Left colon (tissue), 2 donors: ENCODE measurements at regions not wholly inside any gene's neighbourhood (a gene's known extent, or its start where the extent isn't known, plus 50 kb on each side); places are given as distances from the start of the nearest gene placed in this dataset.

Experiments
- ATAC-seq: fragments of 200-7000 bp; cut with Tn5 transposase; one replicate; pipeline ENCODE4 v1.9.1; 2020; ENCODE audit warnings: mild to moderate bottlenecking, moderate library complexity
- DNase-seq, 2 donors: peaks; one replicate each; pipeline ENCODE4 v3.0.0-alpha.2; 2020
- intact Hi-C, 2 donors: fragments of 100-400 bp; cut with DNase I in 1 of 2; cut with micrococcal nuclease in 1 of 2; formaldehyde crosslinking; loops; one replicate each; pipeline versions ENCODE4 v1.11.2 to v1.14.0; 2022; cut with DNase I, micrococcal nuclease
- donor health status: DM: no; HTN: no; CAD: no.
- donor health status: DM: yes; HTN: yes; CAD: no.

DNA sequence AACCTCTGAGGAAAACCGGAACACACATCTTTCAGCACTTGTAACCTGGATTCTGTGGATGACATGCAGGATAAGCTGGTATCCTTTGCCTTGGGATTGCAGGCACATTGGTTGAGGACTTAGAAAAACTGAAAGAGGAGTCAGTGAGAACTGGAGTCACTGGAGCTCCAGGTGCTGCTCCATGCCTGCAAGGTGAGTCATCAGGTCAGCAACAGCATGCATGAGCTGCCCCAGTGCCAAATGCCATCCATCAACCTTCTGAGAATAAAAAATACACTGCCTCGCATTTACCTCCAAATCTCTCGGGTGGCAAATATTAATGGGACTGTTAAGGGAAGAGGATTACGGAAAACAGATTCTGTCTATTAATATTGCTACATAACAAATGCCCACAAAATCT lies 729.1 kb downstream of the NTRK3 start:
- intact Hi-C loops, result no loop called here
- ATAC-seq, result no peak
- no peak for DNase-seq

DNA sequence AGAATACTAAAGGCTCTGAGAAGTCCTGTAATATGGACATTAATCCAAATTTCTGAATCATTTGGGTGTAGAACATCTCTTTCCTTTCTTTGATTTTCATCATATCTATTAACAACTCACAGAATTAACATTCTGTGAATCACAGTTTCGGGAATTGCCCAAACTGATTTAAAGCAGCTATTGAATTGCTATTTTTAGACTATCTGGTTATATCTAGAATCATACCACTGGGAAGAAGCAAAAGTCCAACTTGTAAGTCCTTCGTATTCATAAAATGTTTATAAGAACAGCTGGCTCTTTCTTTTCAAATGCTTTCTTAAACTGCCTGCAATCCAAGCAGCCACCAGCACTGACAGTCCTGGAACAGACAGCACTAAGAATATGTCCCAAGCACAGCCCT lies 733.0 kb downstream of the NTRK3 start:
- no peak for DNase-seq
- no peak for ATAC-seq
- intact Hi-C loops, result no loop called here

DNA sequence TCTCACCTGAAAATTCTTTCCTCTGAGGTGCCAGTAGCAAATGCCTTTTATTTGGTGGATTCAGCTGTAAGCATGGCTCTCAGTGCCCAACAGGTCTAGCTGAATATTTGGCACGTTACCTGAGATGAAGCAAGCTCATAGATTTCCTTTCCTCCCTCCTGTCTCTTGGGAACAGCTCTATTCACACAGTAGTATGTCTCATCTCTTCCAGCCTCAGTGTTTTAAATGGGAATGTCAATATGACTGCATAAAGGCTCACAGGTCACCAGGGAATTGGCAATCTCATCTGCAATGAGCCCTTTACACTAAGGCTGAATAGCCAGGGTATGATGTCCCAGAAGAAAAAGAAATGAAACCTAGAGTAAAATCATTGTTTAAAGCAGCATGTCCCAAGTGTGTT lies 733.5 kb downstream of the NTRK3 start:
- intact Hi-C loops, result no loop called here
- DNase-seq (no peak), ATAC-seq (no peak)

DNA sequence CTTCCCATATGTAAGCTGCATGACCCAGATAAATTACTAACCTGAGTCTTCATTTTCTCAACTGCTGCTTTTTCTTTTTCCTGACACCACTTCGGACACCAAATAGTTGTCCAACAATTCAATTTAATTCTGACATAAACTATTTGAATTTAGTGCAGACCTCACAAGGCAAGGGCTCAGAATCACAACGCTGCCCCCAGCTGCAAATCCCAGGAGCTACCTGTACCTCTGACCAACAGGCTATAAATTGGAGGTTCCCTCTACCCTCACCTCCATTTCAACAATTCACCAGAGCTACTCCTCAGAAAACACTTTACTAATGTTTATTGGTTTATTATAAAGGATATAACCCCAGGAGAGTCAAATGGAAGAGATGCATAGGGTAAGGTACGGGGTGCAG lies 737.6 kb downstream of the NTRK3 start:
- DNase-seq, result no peak
- no peak for ATAC-seq
- intact Hi-C loops, result no loop called here

DNA sequence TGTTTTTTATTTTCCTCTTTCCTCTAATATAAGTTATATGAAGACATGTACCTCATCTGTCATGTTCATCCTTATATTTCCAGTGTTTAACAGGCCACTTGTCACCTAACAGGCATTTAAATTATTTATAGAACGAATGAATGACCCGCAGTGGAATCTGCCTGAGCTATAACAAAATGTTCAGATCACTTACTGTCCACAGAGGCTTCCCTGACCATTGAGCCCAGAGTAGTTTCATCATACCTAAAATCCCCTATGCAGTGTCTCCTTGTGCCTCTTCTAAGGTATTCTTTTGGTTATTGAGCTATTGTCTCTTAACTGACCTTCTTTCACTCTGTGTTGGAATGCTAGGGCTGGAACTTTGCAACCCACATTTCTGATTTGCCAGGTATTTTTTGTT lies 748.5 kb downstream of the NTRK3 start:
- ATAC-seq, result no peak
- intact Hi-C loops, result no loop called here
- DNase-seq, result no peak

DNA sequence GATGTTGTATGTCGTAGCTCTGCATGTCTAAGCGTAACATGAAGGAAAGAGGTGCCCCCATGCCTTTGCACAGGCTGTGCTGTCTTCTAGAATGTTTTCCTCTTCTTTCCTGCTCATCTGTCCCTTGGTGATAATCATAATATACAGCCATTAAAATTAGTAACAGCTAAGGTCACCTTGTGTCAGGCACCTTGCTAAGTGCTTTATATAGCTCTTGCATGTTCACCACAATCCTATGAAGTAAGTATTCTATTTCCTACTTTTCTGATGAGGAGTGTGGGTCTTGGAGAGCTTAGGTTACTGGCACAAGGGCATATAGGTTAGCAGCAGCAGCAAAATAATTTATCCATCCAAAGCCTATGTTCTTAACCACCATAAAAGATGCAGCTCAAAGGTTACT lies 754.4 kb downstream of the NTRK3 start:
- ATAC-seq, result no peak
- intact Hi-C loops, result no loop called here
- no peak for DNase-seq

DNA sequence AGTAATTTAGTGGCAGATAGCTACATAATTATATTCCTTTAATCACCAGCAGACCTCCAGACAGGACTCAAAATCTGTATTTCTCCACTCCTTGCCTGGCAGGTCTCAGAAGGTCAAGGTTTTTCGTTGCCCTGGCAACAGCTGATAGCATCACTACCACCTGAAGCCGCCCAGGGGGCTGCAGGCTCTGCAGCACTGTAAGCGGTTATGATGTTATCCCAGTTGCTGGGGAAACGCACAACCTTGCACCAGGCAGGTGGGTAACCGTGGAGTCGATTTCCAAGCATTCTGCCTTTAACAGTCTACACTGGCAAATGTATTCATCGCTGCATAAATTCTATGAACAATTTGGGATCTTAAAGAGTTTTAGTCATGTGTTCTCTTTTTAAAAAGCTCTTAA lies 756.3 kb downstream of the NTRK3 start:
- no peak for DNase-seq
- ATAC-seq, result no peak
- intact Hi-C loops, result no loop called here

DNA sequence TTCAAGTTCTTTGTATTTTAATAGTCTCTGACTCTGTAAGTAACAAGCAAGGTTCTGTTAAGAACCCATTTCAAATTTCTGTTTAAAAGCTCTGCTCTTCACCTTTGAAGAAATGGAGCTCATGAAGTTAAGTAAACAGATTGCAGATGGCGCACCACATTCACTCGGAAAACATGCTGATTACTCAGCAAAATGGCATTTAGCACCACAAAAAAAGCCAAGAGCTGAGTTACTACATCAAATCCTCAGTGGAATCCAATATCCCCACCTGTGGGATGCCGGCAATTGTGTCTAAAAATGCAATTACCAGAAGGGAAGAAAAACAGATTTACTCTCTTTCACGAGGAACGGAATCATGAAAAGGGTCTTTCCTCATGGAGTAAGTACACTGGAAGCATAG lies 758.0 kb downstream of the NTRK3 start:
- DNase-seq (no peak), ATAC-seq (no peak)
- intact Hi-C loops, result no loop called here

DNA sequence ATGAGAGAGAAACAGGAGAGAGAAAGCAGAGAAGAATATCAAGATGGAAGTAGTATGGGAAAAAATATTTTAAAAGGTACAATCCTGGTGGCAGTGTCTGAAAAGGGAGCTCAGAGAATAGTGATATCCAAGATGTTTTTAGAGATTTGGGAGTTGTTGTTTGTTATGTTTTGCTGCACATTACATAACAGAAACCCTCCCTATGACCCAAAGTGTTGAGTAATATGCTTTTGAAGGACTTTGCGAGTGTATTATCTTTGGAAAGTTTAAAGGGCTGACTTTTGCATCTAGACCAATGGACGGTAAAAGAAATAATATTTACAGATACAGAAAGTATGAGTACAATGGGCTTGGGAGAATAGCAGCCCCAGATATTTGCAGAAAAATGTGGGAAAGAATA lies 759.7 kb downstream of the NTRK3 start:
- intact Hi-C loops, result no loop called here
- DNase-seq (no peak), ATAC-seq (no peak)

DNA sequence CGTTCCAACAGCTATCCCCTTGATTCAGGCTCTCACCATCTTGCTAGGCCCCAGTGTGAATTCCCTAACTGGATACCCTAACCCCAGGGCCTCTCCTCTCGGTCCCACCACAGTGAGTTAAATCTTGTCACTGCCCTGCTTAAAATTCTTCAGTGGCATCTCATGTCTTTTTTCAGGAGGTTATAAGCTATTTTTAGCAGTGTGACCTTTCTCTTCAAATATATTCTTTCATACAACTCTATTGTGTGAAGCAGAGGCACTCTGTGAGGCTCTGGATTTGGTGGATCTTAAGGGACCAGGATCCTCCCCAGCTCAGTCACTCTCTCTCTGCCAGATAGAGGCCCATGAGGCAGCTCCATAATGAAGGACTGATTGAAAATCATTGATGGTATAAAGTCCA lies 760.4 kb downstream of the NTRK3 start:
- DNase-seq, result no peak
- ATAC-seq, result no peak
- intact Hi-C loops, result no loop called here

DNA sequence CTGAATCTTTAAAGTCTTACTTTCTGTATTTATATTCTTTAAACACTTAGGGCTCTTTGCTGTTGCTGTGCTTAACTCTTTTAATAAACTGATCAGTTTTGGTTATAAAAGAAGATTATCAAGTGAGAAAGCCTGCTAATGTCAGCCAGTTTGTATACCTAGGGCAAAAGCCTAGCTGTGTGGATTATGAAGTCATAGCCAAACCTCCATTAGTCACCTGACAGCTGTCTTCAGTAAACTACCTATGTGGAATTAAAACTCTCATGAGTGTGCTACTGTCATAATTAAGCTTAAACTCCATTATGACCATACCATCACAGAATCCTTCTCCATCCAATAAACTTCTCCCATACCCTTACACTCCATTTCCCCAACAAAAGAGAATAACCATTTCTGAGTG lies 762.7 kb downstream of the NTRK3 start:
- intact Hi-C loops, result no loop called here
- ATAC-seq (no peak), DNase-seq (no peak)

DNA sequence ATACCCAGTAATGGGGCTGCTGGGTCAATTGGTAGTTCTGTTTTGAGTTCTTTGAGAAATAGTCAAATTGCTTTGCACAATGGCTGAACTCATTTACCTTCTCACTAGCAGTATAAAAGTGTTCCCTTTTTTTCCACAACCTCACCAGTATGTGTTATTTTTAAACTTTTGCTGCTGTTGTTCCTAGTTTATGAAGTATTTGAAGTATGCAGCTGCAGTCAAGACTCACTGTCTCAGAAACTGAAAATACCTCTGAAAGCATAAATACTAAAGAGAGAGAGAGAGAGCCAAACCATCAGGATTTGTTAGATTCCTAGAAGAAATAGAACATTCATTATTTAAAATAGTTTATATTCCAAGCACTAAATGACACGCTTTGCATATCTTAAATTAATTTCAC lies 764.2 kb downstream of the NTRK3 start:
- no peak for DNase-seq
- ATAC-seq, result no peak
- intact Hi-C loops, result no loop called here

DNA sequence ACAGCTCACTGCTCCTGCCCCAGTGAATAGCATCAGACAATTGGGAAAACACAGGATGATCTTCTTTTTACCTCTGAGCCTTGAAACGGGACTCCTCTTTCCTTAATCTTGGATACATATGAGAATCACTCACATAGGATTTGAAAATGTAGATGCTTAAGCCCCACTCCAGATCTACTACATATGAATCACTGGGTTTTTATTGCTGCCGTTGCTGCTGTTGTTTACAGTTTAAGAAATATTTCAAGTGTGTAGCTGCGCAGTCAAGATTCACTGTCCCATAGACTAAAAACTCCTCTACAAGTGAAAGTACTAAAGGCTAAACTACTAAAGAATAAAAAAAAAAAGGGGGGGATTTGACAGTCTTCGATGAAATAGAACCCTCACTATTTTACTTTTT lies 765.9 kb downstream of the NTRK3 start:
- DNase-seq (no peak), ATAC-seq (no peak)

DNA sequence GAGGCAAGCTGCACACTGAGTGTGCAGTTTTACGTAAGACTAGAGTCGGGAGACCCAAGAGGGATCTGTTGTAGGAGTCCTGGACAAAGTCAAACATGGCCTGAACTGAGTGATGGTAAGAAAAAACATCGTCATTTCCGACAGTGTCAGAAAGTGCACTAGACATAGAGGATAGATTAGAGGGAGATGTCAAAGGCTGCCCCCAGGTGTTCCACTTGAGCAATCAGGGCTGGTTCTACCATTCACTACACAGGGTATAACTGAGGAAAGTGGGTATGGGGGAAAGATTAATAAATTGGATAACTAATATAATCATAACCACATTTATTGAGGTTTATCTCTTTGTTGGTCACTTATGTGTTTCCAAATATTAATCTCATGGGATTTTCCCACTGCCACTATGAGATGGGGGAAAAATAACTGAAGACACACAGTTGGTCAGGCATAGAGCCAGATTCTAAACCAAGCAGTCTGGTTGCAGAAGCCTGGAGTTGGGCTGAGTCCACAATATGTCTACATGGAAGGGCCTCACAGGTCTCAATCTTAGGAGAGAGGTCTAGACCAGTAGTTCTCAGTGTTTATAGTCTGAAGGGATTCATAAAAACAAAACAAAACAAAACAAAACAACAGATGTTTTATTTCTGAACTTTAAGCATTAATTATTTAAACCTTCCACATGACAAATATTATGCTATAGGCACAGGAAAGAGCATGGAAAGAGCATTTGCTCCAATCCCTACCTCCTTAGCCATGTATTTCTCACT lies 766.5 kb downstream of the NTRK3 start:
- DNase-seq (no peak), ATAC-seq (no peak)
- intact Hi-C loops, result loop anchor here in 1 of 2 donors (10.0 kb wide), 1 partner anchor 575 kb away; no protein-coding TSS in a partner anchor

More for the DNA sequence above, 765.9 kb downstream of the NTRK3 start:
- intact Hi-C loops, result no loop called here

DNA sequence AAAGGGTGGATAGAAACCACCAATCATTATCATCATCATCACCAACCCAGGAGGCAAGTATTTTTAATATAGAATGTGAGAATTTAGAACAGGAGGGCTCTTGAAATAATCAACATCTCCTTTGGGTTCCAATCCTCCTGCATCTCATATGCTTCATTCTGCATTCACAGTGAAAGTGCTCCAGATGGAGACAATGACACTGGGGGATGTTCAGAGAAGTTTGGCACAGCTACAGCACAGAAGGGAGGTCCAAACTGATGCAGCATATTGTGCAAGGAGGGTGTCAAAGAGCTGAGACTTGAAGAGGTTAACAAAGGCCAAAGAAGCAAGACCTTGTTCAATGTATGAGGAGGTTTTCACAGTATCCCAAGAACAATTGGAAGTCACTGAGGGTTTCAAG lies 767.1 kb downstream of the NTRK3 start:
- intact Hi-C loops, result loop anchor here in 1 of 2 donors (10.0 kb wide), 1 partner anchor 575 kb away; no protein-coding TSS in a partner anchor
- no peak for ATAC-seq

DNA sequence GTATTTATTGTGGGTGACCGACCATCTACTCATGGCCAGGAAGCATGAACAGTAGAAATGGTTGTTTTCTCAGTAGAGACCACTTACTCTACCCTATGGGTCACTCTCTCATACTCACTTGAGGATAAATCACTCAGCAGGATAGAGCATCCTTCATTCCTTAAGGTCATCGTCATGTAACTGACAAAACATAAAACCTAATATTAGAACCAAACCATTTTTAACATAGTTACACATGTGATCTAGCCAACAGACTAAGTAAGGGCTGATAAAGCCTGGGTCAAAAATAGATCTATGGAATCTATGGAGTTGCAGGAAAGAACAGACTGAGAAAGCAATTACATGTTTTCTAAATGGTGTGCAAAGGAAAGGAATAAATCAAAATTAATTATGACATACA lies 769.1 kb downstream of the NTRK3 start:
- ATAC-seq (no peak), DNase-seq (no peak)
- intact Hi-C loops, result loop anchor here in 1 of 2 donors (10.0 kb wide), 1 partner anchor 577 kb away; no protein-coding TSS in a partner anchor

More for the DNA sequence above, 767.1 kb downstream of the NTRK3 start:
- DNase-seq, result no peak

DNA sequence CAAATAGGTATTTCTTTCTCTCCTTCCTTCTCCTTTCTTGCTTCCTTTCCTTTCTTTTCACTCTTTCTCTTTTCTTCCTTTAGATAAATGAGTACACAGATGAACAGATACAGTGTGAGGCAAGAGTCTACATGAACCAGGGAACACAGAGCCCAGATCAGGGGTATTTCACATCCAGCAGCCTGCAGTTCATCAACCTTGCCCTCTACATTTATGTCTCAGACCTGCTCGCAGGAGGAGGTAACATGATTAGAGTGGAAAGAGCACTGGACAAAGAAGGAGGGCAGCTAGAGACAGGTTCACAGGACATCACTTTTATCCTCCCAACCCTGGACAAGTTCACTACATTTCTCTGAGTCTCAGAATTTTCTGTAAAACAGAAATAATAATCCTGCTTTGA lies 773.1 kb downstream of the NTRK3 start:
- ATAC-seq, result no peak
- DNase-seq, result no peak
- intact Hi-C loops, result loop anchor here in 1 of 2 donors (10.0 kb wide), 1 partner anchor 581 kb away; no protein-coding TSS in a partner anchor

DNA sequence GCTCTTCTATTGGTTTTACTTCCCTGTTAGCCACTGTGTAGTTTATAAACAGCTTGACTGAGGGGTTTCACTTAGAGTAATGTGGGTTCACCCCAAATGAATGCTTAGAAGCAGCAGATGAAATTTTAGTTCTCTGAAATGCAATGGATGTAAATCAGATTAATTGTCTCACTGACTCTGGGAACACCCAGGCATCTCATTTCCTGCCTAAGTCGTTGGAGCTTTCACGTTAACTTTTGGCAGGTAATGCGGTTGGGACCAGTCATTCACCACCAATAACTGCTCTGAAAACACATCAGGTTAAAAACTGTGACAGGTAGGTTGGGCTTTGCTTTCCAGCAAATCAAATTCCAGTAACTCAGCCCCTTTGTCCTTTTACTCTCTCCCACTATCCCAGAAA lies 775.4 kb downstream of the NTRK3 start:
- DNase-seq (no peak), ATAC-seq (no peak)
- intact Hi-C loops, result loop anchor here in 1 of 2 donors (10.0 kb wide), 1 partner anchor 584 kb away; no protein-coding TSS in a partner anchor

DNA sequence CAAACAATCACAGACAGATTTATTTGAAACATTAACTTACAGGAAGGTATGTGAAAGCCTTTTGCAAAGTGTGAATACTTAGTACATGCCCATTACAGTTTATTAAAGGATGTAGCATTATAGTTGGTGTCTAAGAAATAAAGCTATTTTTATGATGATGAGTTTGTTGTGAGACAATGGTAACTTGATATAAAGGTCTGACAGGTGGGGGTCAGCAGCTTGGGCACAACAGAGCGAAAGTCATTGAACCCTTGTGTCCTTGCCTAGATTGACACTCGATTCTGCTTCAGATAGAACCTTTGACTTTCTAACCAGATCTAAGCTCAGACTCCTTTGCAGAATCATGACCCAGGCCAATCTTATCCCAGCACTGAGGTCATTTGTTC lies 777.9 kb downstream of the NTRK3 start:
- DNase-seq, result no peak
- intact Hi-C loops, result no loop called here
- no peak for ATAC-seq

DNA sequence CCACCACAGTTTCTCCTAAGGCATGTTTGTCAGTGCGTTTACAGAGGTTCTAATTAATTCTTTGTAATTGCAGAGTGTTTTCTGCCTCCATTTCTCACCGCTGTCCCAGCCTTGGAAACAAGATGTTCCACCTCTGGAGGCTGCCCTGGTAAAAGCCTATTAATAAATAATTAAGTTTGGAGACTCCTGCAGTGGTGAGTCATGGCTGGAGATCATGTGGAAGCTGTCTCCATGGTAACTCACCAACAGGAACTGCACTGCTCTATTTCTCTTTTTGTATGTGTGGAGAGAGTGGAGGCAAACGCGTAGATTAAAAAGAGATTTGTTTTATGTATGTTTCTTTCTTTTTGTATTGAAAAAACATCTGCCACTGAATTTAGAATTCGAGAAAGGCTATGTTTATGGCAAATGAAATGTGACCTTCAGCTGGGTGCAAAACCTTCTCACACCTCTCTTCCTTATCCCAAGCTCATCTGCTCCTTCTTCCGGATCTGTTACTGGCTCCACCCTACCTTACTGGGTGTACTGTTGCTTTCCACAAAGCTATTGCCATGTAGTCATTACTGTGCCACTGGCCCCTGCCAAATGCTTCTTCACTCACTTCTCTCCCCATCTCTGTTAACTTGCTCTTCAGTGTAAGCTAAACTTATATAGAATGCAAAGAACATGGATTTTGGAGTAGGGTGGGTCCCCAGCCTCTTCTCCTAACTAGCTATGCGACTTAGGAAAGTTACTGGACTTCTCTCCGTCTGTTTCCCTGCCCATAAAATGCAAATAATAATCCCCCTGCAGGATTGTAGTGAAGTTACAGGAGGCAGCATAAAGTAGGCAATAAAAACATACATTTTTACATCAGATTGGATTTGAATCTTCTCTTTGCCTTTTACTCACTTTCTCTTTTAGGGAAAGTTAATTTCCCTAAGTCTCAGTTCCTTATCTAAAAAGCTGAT lies 778.5 kb downstream of the NTRK3 start:
- ATAC-seq, result no peak
- DNase-seq, result no peak

More for the DNA sequence above, 778.5 kb downstream of the NTRK3 start:
- intact Hi-C loops, result no loop called here
